ENCODE measurements at regions not wholly inside any gene's neighbourhood (a gene's known extent, or its start where the extent isn't known, plus 50 kb on each side); places are given as distances from the start of the nearest gene placed in this dataset.

- no peak for TF ChIP-seq POLR2A (IDR thresholded peaks at IDR 0.05)
- TF ChIP-seq, protein P1, sequence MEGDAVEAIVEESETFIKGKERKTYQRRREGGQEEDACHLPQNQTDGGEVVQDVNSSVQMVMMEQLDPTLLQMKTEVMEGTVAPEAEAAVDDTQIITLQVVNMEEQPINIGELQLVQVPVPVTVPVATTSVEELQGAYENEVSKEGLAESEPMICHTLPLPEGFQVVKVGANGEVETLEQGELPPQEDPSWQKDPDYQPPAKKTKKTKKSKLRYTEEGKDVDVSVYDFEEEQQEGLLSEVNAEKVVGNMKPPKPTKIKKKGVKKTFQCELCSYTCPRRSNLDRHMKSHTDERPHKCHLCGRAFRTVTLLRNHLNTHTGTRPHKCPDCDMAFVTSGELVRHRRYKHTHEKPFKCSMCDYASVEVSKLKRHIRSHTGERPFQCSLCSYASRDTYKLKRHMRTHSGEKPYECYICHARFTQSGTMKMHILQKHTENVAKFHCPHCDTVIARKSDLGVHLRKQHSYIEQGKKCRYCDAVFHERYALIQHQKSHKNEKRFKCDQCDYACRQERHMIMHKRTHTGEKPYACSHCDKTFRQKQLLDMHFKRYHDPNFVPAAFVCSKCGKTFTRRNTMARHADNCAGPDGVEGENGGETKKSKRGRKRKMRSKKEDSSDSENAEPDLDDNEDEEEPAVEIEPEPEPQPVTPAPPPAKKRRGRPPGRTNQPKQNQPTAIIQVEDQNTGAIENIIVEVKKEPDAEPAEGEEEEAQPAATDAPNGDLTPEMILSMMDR (IDR thresholded peaks at IDR 0.05), result no peak
These were observed 572.7 kb downstream of the NPHP4 start for GRCh38 chr1:5419501-5419900.
